Activated CD8-positive, alpha-beta memory T cell treated with anti-CD3 and anti-CD28 coated beads, Interleukin-2, amount 50 U/mL, for 4 hours (primary cell): ENCODE measurements at regions not wholly inside any gene's neighbourhood (a gene's known extent, or its start where the extent isn't known, plus 50 kb on each side); places are given as distances from the start of the nearest gene placed in this dataset.

Source experiments
- DNase-seq: peaks from one replicate; pipeline ENCODE4 v3.0.0-alpha.2; 2020

GRCh38 chr7:17054206-17054605 lies 172.4 kb upstream of the AGR3 start:
- no peak for DNase-seq

GRCh38 chr7:17054836-17055235 lies 173.1 kb upstream of the AGR3 start:
- no peak for DNase-seq

DNA sequence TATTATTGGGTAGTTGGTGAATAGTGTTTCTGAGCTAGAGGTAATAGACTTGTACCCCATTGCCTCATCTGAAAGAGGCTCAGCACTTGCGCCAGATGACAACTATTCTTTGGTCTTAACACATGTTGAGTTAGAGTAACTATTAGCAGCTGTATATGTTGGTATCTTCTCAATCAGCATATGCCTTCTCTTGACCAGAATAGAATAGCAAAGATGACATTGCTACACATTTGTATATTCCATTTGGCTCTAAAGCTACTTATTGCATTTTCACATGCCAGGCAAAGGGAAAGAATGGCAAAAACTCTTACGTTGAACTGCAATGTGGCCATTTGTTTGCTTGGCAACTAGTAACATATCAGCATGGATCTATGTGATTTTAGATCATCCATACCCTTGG lies 173.8 kb upstream of the AGR3 start:
- no peak for DNase-seq

- DNase-seq = no peak
Observed at GRCh38 chr7:17056491-17057142, 174.8 kb upstream of the AGR3 start.

DNA sequence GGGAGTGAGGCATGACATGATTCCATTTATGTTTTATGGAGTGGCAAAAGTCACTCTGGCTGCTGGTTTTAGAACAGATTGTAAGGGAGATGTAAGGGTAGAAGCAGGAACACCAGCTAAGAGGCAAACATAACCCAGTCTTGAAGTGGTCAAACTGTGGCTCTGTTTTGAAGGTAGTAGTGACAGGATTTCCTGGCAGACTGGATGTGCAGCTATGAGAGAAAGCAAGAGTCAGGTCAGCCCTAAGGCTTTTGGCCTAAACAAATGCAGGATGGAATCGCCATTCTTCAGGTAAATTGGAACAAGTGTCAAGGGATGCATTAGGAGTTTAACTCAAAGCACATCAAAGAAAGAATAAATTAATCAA lies 175.3 kb upstream of the AGR3 start:
- DNase-seq = no peak

- no peak for DNase-seq
Observed at GRCh38 chr7:17058568-17058967, 176.8 kb upstream of the AGR3 start.

GRCh38 chr7:17060051-17060450 lies 178.3 kb upstream of the AGR3 start:
- DNase-seq = no peak

- DNase-seq = no peak
Observed at GRCh38 chr7:17061443-17061842, 179.7 kb upstream of the AGR3 start.

DNA sequence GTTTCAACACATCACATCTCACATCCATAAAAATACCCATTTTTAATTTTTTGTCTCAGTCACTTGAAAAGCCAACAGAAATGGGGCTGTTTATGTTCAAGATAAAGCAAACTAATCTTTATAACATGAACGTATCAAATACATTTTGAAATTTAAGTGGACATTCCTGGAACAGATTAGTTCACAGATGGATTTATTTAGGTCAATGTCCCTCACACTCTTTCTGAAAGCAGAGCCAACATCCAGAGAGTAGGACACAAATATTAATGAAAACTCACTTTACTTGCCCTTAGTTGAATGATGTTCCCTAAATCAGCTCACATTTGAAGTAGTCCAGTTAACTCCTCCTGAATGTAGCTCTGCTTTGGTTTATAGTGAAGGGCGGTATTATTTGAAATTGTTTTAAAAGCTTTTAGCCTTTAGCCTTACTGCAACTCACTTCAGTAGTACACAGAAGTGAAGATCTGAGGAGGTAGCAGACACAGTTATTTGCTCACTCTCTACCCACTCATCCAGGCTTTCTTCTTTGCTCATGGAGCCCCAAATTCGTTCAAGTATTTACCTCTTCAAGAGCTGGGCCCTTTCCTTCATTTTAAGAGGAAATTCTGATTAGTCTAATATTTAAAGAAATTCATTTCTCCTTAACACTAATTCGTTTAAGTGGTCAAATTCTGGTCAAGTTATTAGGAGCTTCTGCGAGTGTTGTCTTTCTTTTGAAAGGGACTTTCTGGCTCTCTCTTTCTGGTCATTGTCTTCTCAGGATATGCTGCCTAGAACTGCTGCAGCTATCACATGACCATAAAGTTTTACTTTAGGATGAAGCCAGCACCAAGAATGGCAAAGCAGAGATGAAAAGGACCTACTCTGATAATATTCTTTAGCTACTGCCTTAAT lies 180.6 kb upstream of the AGR3 start:
- no peak for DNase-seq

DNA sequence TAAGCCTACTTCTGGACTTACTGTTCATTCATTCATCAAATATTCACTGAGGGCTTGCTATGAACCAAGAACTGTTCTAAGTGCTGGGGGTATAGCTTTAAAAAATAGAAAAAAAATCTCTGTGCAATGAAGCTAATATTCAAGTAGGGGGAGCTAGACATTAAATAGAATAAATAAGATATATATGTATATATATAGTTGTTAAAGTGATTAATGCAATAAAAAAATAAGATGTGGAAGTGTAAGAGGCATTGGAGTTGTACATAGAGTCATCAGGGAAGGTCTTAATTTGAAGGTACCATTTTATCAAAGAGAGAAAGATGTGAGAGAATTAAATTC lies 181.2 kb upstream of the AGR3 start:
- DNase-seq = no peak

GRCh38 chr7:17067691-17068090 lies 185.9 kb upstream of the AGR3 start:
- DNase-seq = no peak

GRCh38 chr7:17069146-17069545 lies 187.4 kb upstream of the AGR3 start:
- DNase-seq = no peak

GRCh38 chr7:17070231-17070708 lies 188.5 kb upstream of the AGR3 start:
- no peak for DNase-seq

DNA sequence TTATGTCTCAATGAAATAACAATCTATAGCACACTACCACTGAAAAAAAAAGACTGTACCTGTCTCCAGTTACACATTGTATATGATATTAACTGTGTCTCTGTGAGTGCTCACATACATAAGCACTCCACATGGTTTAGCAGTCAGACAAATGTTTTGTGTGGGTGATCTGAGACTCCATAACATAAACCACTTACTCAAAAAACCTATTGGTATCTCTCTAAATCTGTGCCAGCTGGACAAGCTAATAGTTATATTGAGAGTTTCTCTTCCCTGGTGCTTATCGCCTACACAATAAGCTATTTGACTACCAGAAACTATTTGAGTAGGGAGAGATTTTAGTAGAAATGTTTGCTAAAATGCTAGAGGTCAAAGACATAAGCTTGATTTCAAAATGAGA lies 190.1 kb upstream of the AGR3 start:
- no peak for DNase-seq

DNA sequence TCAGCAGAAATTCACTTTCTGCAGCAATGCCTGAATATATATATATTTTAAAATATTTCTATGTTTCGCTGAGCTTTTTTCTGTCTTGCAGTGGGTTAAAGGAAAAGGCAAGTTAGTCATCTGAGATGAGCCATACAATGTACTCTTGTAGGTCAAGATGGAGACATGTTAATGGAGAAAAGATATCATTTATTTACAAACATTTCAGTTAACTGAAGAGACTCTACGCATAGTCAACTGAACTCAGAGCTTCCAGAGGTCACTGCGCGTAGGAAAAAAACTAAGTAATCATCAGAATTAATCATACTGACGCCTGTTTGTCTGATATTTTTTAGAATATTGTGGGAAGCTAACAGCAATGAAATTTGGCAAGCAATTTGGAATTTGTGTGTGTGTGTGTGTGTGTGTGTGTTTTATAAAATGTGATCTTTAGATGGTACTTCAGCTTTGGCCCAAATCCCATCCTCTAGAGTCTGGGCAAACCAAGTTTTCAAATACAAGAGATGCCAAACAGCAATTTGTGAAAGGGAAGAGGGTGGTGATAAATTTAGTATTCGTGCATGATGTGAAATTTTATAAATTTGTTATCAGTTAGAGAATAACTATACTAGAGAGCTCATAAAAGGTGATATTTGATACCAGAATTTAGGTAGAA lies 193.9 kb upstream of the AGR3 start:
- no peak for DNase-seq

DNA sequence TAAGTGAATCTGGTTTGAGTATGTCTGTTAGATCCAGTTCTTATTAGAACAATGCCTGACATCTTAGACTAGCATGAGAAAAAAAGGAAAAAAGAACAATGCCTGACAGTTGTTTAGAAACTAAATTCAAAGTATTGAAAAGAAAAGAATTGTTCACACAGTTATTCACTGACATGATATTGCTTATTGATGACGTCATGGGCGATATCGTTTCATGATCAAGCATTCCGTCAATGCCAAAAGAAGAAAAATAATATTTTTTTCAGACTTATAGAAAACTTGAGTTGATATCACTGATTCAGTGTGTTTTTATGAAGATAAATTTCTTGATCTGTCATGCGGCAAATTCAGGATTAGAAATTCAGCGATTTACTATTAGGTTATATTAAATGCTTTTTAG lies 196.5 kb upstream of the AGR3 start:
- DNase-seq = no peak

- no peak for DNase-seq
Observed at GRCh38 chr7:17083392-17084165, 201.8 kb upstream of the AGR3 start.

- no peak for DNase-seq
Observed at GRCh38 chr7:17084166-17084475, 202.3 kb upstream of the AGR3 start.

DNA sequence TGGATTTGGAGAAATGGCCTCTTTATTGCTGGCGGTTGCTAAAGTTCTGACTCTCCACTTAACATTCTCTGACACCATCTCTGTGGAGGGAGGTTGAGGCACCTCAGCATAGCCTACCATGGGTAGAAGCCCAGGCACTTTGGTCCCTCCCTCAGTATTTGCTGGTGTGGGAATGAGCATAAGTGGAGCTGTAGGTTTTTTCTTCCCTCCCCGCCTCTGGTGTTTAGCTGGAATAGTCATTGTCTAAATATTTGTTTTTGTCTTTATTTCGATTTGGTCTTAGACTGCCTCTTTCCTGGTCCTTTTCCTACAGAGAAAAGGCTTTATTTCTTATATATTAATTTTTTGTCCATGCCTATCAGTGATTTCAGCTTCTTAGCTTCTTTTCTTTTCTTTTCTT lies 203.4 kb upstream of the AGR3 start:
- no peak for DNase-seq

DNA sequence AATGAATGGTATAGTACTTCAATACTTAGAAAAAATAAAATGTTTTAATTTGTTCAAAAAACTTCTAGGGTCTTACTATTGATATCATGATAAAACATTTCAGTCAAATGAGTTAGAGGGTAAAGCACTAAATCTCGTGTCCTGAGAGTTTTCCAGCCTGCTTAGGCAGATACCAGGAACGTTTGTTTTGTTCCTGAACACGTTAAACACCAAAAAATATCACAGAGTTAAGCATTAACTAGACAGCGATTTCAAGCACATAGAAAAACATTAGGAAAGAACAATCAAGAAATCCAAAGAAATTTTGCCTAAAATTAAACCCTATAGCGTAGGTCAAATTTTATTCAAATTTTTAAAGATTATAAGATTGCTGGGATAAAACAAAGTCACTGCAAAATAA lies 204.6 kb upstream of the AGR3 start:
- DNase-seq = no peak

- DNase-seq = no peak
Observed at GRCh38 chr7:17090751-17091150, 207.7 kb upstream of the AHR start.

DNA sequence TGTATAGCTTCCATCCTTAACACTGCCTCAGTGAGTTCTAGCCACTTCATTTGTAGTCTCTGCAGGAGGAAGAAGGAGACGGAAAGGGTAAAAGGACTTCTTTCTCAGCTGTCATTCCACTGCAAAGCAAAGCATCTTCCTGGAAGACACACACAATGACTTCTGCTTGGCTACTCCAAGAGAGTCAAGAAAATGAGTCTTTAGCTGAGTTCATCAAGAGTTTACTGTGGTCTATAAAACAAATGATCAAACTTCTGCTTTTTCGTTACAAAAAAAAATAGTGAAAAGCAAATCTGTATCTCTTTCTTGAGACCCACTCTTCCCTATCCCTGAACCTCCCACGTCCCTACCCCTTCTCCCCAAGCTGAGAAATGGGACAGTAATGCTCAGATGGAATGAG lies 205.0 kb upstream of the AHR start:
- no peak for DNase-seq

- DNase-seq = no peak
Observed at GRCh38 chr7:17094963-17095574, 203.4 kb upstream of the AHR start.
